Embryonic facial prominence (tissue), 1 donor: ENCODE measurements at regions not wholly inside any gene's neighbourhood (a gene's known extent, or its start where the extent isn't known, plus 50 kb on each side); places are given as distances from the start of the nearest gene placed in this dataset.

Experiments
- DNase-seq: peaks from one replicate; pipeline ENCODE4 v3.0.0-alpha.2; 2016; ENCODE audit errors: extremely low spot score

- DNase-seq = no peak
Observed at GRCh38 chr2:106041150-106041549, 153.0 kb downstream of the UXS1 start.

GRCh38 chr2:106039634-106040315, 154.3 kb downstream of the UXS1 start:
- DNase-seq = no peak

GRCh38 chr2:106038601-106039375, 155.3 kb downstream of the UXS1 start:
- no peak for DNase-seq

GRCh38 chr2:106037932-106038331, 156.2 kb downstream of the UXS1 start:
- no peak for DNase-seq

- no peak for DNase-seq
Observed at GRCh38 chr2:106037262-106037661, 156.8 kb downstream of the UXS1 start.

- DNase-seq = no peak
Observed at GRCh38 chr2:106034325-106034724, 159.8 kb downstream of the UXS1 start.

GRCh38 chr2:106032676-106033075, 161.4 kb downstream of the UXS1 start:
- no peak for DNase-seq

GRCh38 chr2:106030287-106031268, 163.5 kb downstream of the UXS1 start:
- DNase-seq = peak; percentile 86

GRCh38 chr2:106028192-106028591, 165.9 kb downstream of the UXS1 start:
- DNase-seq = no peak

GRCh38 chr2:106026271-106027190, 167.6 kb downstream of the UXS1 start:
- DNase-seq = no peak

- DNase-seq = no peak
Observed at GRCh38 chr2:106025796-106026195, 168.3 kb downstream of the UXS1 start.

- DNase-seq = no peak
Observed at GRCh38 chr2:106021662-106022028, 172.5 kb downstream of the UXS1 start.

- no peak for DNase-seq
Observed at GRCh38 chr2:106020821-106021661, 173.1 kb downstream of the UXS1 start.

GRCh38 chr2:106020032-106020431, 174.1 kb downstream of the UXS1 start:
- DNase-seq = no peak

- no peak for DNase-seq
Observed at GRCh38 chr2:106018141-106018540, 176.0 kb downstream of the UXS1 start.

GRCh38 chr2:106012591-106013347, 181.3 kb downstream of the UXS1 start:
- DNase-seq = no peak

- no peak for DNase-seq
Observed at GRCh38 chr2:106012001-106012590, 182.0 kb downstream of the UXS1 start.

GRCh38 chr2:106011380-106011779, 182.7 kb downstream of the UXS1 start:
- no peak for DNase-seq

- DNase-seq = no peak
Observed at GRCh38 chr2:106010818-106011355, 183.2 kb downstream of the UXS1 start.
